Hepatocyte (in vitro differentiated cells): ENCODE measurements at regions not wholly inside any gene's neighbourhood (a gene's known extent, or its start where the extent isn't known, plus 50 kb on each side); places are given as distances from the start of the nearest gene placed in this dataset.

Source experiments
- CTCF ChIP-seq: fragments of 200-600 bp; sonication (generic); IDR thresholded peaks from 2 replicates; pipeline ENCODE4 v1.5.1; 2016; ENCODE audit warnings: antibody characterized with exemption, mild to moderate bottlenecking; ENCODE audit not compliant: poor library complexity
- EZH2 ChIP-seq: fragments of 200-600 bp; sonication (generic); IDR thresholded peaks from 2 replicates; pipeline ENCODE4 v1.6.1; 2016; ENCODE audit warnings: antibody characterized with exemption, mild to moderate bottlenecking, borderline replicate concordance
- EZH2phosphoT487 ChIP-seq: fragments of 200-600 bp; sonication (generic); IDR thresholded peaks from one replicate; pipeline ENCODE4 v1.6.1; 2018; ENCODE audit warnings: antibody characterized with exemption, mild to moderate bottlenecking, low read depth, moderate library complexity; ENCODE audit not compliant: unreplicated experiment, severe bottlenecking

- TF ChIP-seq CTCF (no peak), EZH2 (no peak), EZH2phosphoT487 (no peak)
Observed at GRCh38 chr15:96073908-96074307, 256.6 kb upstream of the NR2F2 start.
